ENCODE measurements at regions not wholly inside any gene's neighbourhood (a gene's known extent, or its start where the extent isn't known, plus 50 kb on each side); places are given as distances from the start of the nearest gene placed in this dataset.

- Mint-ChIP-seq H3K27me3 (peaks cover 4% of the 10 kb centered on the region), H3K36me3 (no peaks in the 10 kb centered on the region), H3K9me3 (no peaks in the 10 kb centered on the region), H3K4me3 (no peak overlapping the region), H3K27ac (no peak overlapping the region), H3K4me1 (ENCODE audit: unreplicated experiment) (peaks cover 22% of the 10 kb centered on the region)
- TF ChIP-seq CTCF (conservative IDR thresholded peaks at IDR 0.05): no peak
- no peak for DNase-seq (ENCODE audit: extremely low spot score, unreplicated experiment)
Observed at GRCh38 chr20:23159256-23159946, 73.3 kb upstream of the CD93 start.

GRCh38 chr20:23157734-23158133, 71.6 kb upstream of the CD93 start:
- no peak for TF ChIP-seq CTCF (conservative IDR thresholded peaks at IDR 0.05)
- Mint-ChIP-seq H3K36me3 (no peaks in the 10 kb centered on the region), H3K4me1 (ENCODE audit: unreplicated experiment) (peaks cover 23% of the 10 kb centered on the region), H3K27me3 (no peaks in the 10 kb centered on the region), H3K27ac (no peak overlapping the region), H3K4me3 (no peak overlapping the region), H3K9me3 (no peaks in the 10 kb centered on the region)
- DNase-seq (ENCODE audit: extremely low spot score, unreplicated experiment): peak; percentile 25

- Mint-ChIP-seq H3K36me3 (no peaks in the 10 kb centered on the region), H3K9me3 (no peaks in the 10 kb centered on the region), H3K27me3 (no peaks in the 10 kb centered on the region), H3K4me3 (no peak overlapping the region), H3K27ac (no peak overlapping the region), H3K4me1 (ENCODE audit: unreplicated experiment) (peaks cover 31% of the 10 kb centered on the region)
- no peak for DNase-seq (ENCODE audit: extremely low spot score, unreplicated experiment)
- no peak for TF ChIP-seq CTCF (conservative IDR thresholded peaks at IDR 0.05)
Observed at GRCh38 chr20:23156842-23157423, 70.8 kb upstream of the CD93 start.

- no peak overlapping the region for H3K27ac Mint-ChIP-seq
- peak; percentile 55 for DNase-seq (ENCODE audit: extremely low spot score, unreplicated experiment)
- H3K27me3 Mint-ChIP-seq: no peaks in the 10 kb centered on the region
- no peaks in the 10 kb centered on the region for H3K36me3 Mint-ChIP-seq
- no peak overlapping the region for H3K4me3 Mint-ChIP-seq
- H3K4me1 Mint-ChIP-seq (ENCODE audit: unreplicated experiment): peaks cover 37% of the 10 kb centered on the region
- no peaks in the 10 kb centered on the region for H3K9me3 Mint-ChIP-seq
- no peak for TF ChIP-seq CTCF (conservative IDR thresholded peaks at IDR 0.05)
Observed at GRCh38 chr20:23156170-23156841, 70.2 kb upstream of the CD93 start.

GRCh38 chr20:23155141-23155590, 69.0 kb upstream of the CD93 start:
- Mint-ChIP-seq H3K36me3 (no peaks in the 10 kb centered on the region), H3K9me3 (no peaks in the 10 kb centered on the region), H3K27ac (no peak overlapping the region), H3K4me3 (no peak overlapping the region), H3K27me3 (no peaks in the 10 kb centered on the region), H3K4me1 (ENCODE audit: unreplicated experiment) (peaks cover 33% of the 10 kb centered on the region)
- DNase-seq (ENCODE audit: extremely low spot score, unreplicated experiment): no peak
- no peak for TF ChIP-seq CTCF (conservative IDR thresholded peaks at IDR 0.05)
